NOMO-1 treated with DMSO at 0.1 percent for 48 hours (cell line): ENCODE measurements at regions not wholly inside any gene's neighbourhood (a gene's known extent, or its start where the extent isn't known, plus 50 kb on each side); places are given as distances from the start of the nearest gene placed in this dataset.

Experiments used
- DNase-seq: peaks from one replicate; lab custom pipeline; 2025; ENCODE audit not compliant: unreplicated experiment; lab: John Stamatoyannopoulos, UW

GRCh38 chr1:56418151-56418631 lies 161.2 kb downstream of the PLPP3 start:
- DNase-seq, result no peak

GRCh38 chr1:56417646-56418045 lies 161.7 kb downstream of the PLPP3 start:
- no peak for DNase-seq

- no peak for DNase-seq
These were observed 162.9 kb downstream of the PLPP3 start for GRCh38 chr1:56416495-56416894.

GRCh38 chr1:56415720-56416119 lies 163.6 kb downstream of the PLPP3 start:
- DNase-seq, result no peak

GRCh38 chr1:56415258-56415657 lies 164.1 kb downstream of the PLPP3 start:
- DNase-seq, result no peak

GRCh38 chr1:56414728-56415224 lies 164.6 kb downstream of the PLPP3 start:
- no peak for DNase-seq

- DNase-seq, result no peak
These were observed 165.6 kb downstream of the PLPP3 start for GRCh38 chr1:56413671-56414199.

GRCh38 chr1:56411484-56412180 lies 167.7 kb downstream of the PLPP3 start:
- no peak for DNase-seq

GRCh38 chr1:56411021-56411420 lies 168.3 kb downstream of the PLPP3 start:
- DNase-seq, result no peak

- no peak for DNase-seq
These were observed 169.0 kb downstream of the PLPP3 start for GRCh38 chr1:56410405-56410804.

- no peak for DNase-seq
These were observed 170.2 kb downstream of the PLPP3 start for GRCh38 chr1:56409112-56409691.

GRCh38 chr1:56406821-56407220 lies 172.5 kb downstream of the PLPP3 start:
- DNase-seq, result no peak

GRCh38 chr1:56404561-56405030 lies 174.8 kb downstream of the PLPP3 start:
- DNase-seq, result no peak

- no peak for DNase-seq
These were observed 175.3 kb downstream of the PLPP3 start for GRCh38 chr1:56404066-56404465.

GRCh38 chr1:56403321-56403720 lies 176.0 kb downstream of the PLPP3 start:
- no peak for DNase-seq

- DNase-seq, result no peak
These were observed 178.2 kb downstream of the PLPP3 start for GRCh38 chr1:56401191-56401590.

GRCh38 chr1:56400526-56400925 lies 178.8 kb downstream of the PLPP3 start:
- DNase-seq, result no peak

GRCh38 chr1:56399795-56400194 lies 179.6 kb downstream of the PLPP3 start:
- no peak for DNase-seq

- no peak for DNase-seq
These were observed 180.0 kb downstream of the PLPP3 start for GRCh38 chr1:56399326-56399725.

- no peak for DNase-seq
These were observed 181.5 kb downstream of the PLPP3 start for GRCh38 chr1:56397811-56398231.

GRCh38 chr1:56397409-56397808 lies 182.0 kb downstream of the PLPP3 start:
- no peak for DNase-seq

GRCh38 chr1:56396581-56396980 lies 182.8 kb downstream of the PLPP3 start:
- DNase-seq, result no peak
